Mesodermal cell (in vitro differentiated cells): ENCODE measurements at regions not wholly inside any gene's neighbourhood (a gene's known extent, or its start where the extent isn't known, plus 50 kb on each side); places are given as distances from the start of the nearest gene placed in this dataset.
A peak's percentile ranks its signal among the peaks of the same experiment; 100 is the strongest.
"Not testable (repeated sequence)": the region's sequence is repeated elsewhere in the genome, so short reads cannot be mapped to it uniquely, and the experiment has no call there.

Source experiments
- H3K27ac ChIP-seq: 2 replicates; pipeline ENCODE4 v1.7.0; 2013; ENCODE audit warnings: mild to moderate bottlenecking, low read depth, low read length, moderate library complexity; ENCODE audit not compliant: severe bottlenecking
- H3K36me3 ChIP-seq: 2 replicates; pipeline ENCODE4 v1.7.1; 2013; ENCODE audit warnings: mild to moderate bottlenecking, low read length, moderate library complexity; ENCODE audit not compliant: control insufficient read depth, insufficient read depth
- H3K4me1 ChIP-seq: one replicate; pipeline ENCODE4 v1.7.1; 2013; ENCODE audit warnings: mild to moderate bottlenecking, low read length; ENCODE audit not compliant: insufficient read depth, control insufficient read depth, poor library complexity, severe bottlenecking
- H3K4me3 ChIP-seq: 2 replicates; pipeline ENCODE4 v1.7.0; 2013; ENCODE audit warnings: low read length, control low read depth, mild to moderate bottlenecking; ENCODE audit not compliant: insufficient read depth, poor library complexity, severe bottlenecking; ENCODE audit errors: extremely low read depth
- H3K9me3 ChIP-seq: 2 replicates; pipeline ENCODE4 v1.7.1; 2013; ENCODE audit warnings: mild to moderate bottlenecking, low read length, moderate library complexity; ENCODE audit not compliant: control insufficient read depth
- WGBS, 2 experiments: methylation state at CpG; one replicate each; pipeline ENCODE4 v1.1.5; 2013; ENCODE audit warnings: missing lambda C conversion rate in 2 of 2; ENCODE audit not compliant: insufficient coverage in 2 of 2; 5-methylcytosine and 5-hydroxymethylcytosine counted together

- no peaks in the 10 kb centered on the region for H3K36me3 ChIP-seq
- H3K9me3 ChIP-seq, result no peaks in the 10 kb centered on the region
- no peaks in the 10 kb centered on the region for H3K4me1 ChIP-seq
- no peak overlapping the region for H3K27ac ChIP-seq
- no peak overlapping the region for H3K4me3 ChIP-seq
Observed at GRCh38 chr21:28167366-28167765, 825.3 kb downstream of the LTN1 start.

- WGBS, 2 experiments, result 88 to 98% methylated on average over 6 to 8 of the region's 9 CpGs
- H3K4me3 ChIP-seq, H3K9me3 ChIP-seq: not testable (repeated sequence)
Observed at GRCh38 chr21:28164519-28164918, 828.2 kb downstream of the LTN1 start.

GRCh38 chr21:28162052-28162451 is 830.6 kb downstream of the LTN1 start:
- not testable (repeated sequence) for H3K27ac ChIP-seq, H3K4me3 ChIP-seq, H3K4me1 ChIP-seq, H3K36me3 ChIP-seq, H3K9me3 ChIP-seq
- 93 to 94% methylated on average over 11 to 13 of the region's 15 CpGs for WGBS, 2 experiments

More at GRCh38 chr21:28164519-28164918, 828.2 kb downstream of the LTN1 start:
- H3K36me3 ChIP-seq, H3K27ac ChIP-seq, H3K4me1 ChIP-seq: not testable (repeated sequence)

GRCh38 chr21:28160378-28160777 is 832.3 kb downstream of the LTN1 start:
- Histone ChIP-seq H3K36me3 (no peaks in the 10 kb centered on the region), H3K4me3 (no peak overlapping the region), H3K9me3 (no peaks in the 10 kb centered on the region), H3K27ac (no peak overlapping the region), H3K4me1 (no peaks in the 10 kb centered on the region)
- 88 to 100% methylated on average over 2 of the region's 3 CpGs for WGBS, 2 experiments

GRCh38 chr21:28159396-28159795 is 833.3 kb downstream of the LTN1 start:
- Histone ChIP-seq H3K36me3 (no peaks in the 10 kb centered on the region), H3K27ac (peak overlapping the region; percentile 38), H3K4me3 (no peak overlapping the region), H3K4me1 (no peaks in the 10 kb centered on the region), H3K9me3 (no peaks in the 10 kb centered on the region)
- WGBS, 2 experiments, result 73% methylated on average over 1 of the region's 3 CpGs; no CpG with 5 or more reads in 1 of the 2 experiments

GRCh38 chr21:28156590-28156989 is 836.1 kb downstream of the LTN1 start:
- Histone ChIP-seq H3K36me3 (no peaks in the 10 kb centered on the region), H3K4me3 (no peak overlapping the region), H3K27ac (no peak overlapping the region), H3K4me1 (no peaks in the 10 kb centered on the region), H3K9me3 (no peaks in the 10 kb centered on the region)
- 100% methylated on average over 2 of the region's 6 CpGs; no CpG with 5 or more reads in 1 of the 2 experiments for WGBS, 2 experiments

- Histone ChIP-seq H3K36me3 (no peaks in the 10 kb centered on the region), H3K4me3 (no peak overlapping the region), H3K27ac (no peak overlapping the region), H3K4me1 (no peaks in the 10 kb centered on the region), H3K9me3 (no peaks in the 10 kb centered on the region)
- 80 to 90% methylated on average over 1 to 3 of the region's 4 CpGs for WGBS, 2 experiments
Observed at GRCh38 chr21:28154121-28154520, 838.6 kb downstream of the LTN1 start.

- Histone ChIP-seq H3K27ac (no peak overlapping the region), H3K36me3 (no peaks in the 10 kb centered on the region), H3K4me1 (no peaks in the 10 kb centered on the region), H3K4me3 (no peak overlapping the region), H3K9me3 (no peaks in the 10 kb centered on the region)
- no CpG with 5 or more reads among the region's 1 CpG for WGBS, 2 experiments
Observed at GRCh38 chr21:28152732-28153131, 839.9 kb downstream of the LTN1 start.

GRCh38 chr21:28151758-28152157 is 840.9 kb downstream of the LTN1 start:
- H3K27ac ChIP-seq, result no peak overlapping the region
- H3K4me1 ChIP-seq, result no peaks in the 10 kb centered on the region
- H3K36me3 ChIP-seq, result no peaks in the 10 kb centered on the region
- WGBS, 2 experiments, result no CpG with 5 or more reads among the region's 2 CpGs
- no peak overlapping the region for H3K4me3 ChIP-seq
- no peaks in the 10 kb centered on the region for H3K9me3 ChIP-seq

GRCh38 chr21:28150778-28151177 is 841.9 kb downstream of the LTN1 start:
- Histone ChIP-seq H3K9me3 (no peaks in the 10 kb centered on the region), H3K4me1 (no peaks in the 10 kb centered on the region), H3K36me3 (no peaks in the 10 kb centered on the region), H3K4me3 (no peak overlapping the region), H3K27ac (no peak overlapping the region)
- WGBS, 2 experiments, result no CpG with 5 or more reads among the region's 2 CpGs

- 80 to 89% methylated on average over 1 to 2 of the region's 4 CpGs for WGBS, 2 experiments
- H3K27ac ChIP-seq, result no peak overlapping the region
- H3K9me3 ChIP-seq, result no peaks in the 10 kb centered on the region
- H3K4me3 ChIP-seq, result no peak overlapping the region
- H3K36me3 ChIP-seq, result no peaks in the 10 kb centered on the region
- H3K4me1 ChIP-seq, result no peaks in the 10 kb centered on the region
Observed at GRCh38 chr21:28148400-28149064, 844.1 kb downstream of the LTN1 start.
